SU-DHL-6 (cell line): ENCODE measurements at regions not wholly inside any gene's neighbourhood (a gene's known extent, or its start where the extent isn't known, plus 50 kb on each side); places are given as distances from the start of the nearest gene placed in this dataset.

Experiments used
- H2AFZ ChIP-seq: fragments of 200-600 bp; sonication (generic); 2 replicates; pipeline ENCODE4 v1.6.1; 2014; ENCODE audit warnings: low read depth, mild to moderate bottlenecking, moderate library complexity, mixed read lengths, antibody characterized with exemption, low read length; ENCODE audit not compliant: severe bottlenecking
- H3F3A ChIP-seq: fragments of 200-600 bp; shearing (Covaris generic); 2 replicates; pipeline ENCODE4 v1.6.0; 2016; ENCODE audit warnings: antibody characterized with exemption, mild to moderate bottlenecking; ENCODE audit not compliant: insufficient read depth
- H3K27ac ChIP-seq: fragments of 200-600 bp; sonication (generic); 2 replicates; pipeline ENCODE4 v1.5.1; 2016; ENCODE audit warnings: low read depth, mild to moderate bottlenecking, low read length, moderate library complexity, mixed read lengths
- H3K27me3 ChIP-seq: fragments of 200-600 bp; sonication (generic), shearing (Covaris generic); 2 replicates; pipeline ENCODE4 v1.6.0; 2014; ENCODE audit warnings: mild to moderate bottlenecking, low read length
- H3K36me3 ChIP-seq: fragments of 200-600 bp; sonication (generic); 2 replicates; pipeline ENCODE4 v1.6.1; 2014; ENCODE audit warnings: mild to moderate bottlenecking, low read length, mixed read lengths
- H3K4me2 ChIP-seq: fragments of 300-600, 200-600 bp; shearing (Covaris generic), sonication (generic); 2 replicates; pipeline ENCODE4 v1.6.0; 2014; ENCODE audit warnings: low read length, low read depth, mild to moderate bottlenecking; ENCODE audit not compliant: poor library complexity, severe bottlenecking
- H3K4me3 ChIP-seq: fragments of 200-600 bp; sonication (generic); 2 replicates; pipeline ENCODE4 v1.5.1; 2014; ENCODE audit warnings: antibody characterized with exemption, low read length, mild to moderate bottlenecking, mixed read lengths; ENCODE audit not compliant: insufficient read depth, poor library complexity, severe bottlenecking
- H3K79me2 ChIP-seq: fragments of 200-600 bp; sonication (generic); 2 replicates; pipeline ENCODE4 v1.6.1; 2014; ENCODE audit warnings: mild to moderate bottlenecking, low read length, moderate library complexity; ENCODE audit not compliant: insufficient read depth
- H3K9ac ChIP-seq: fragments of 200-600 bp; sonication (generic); 2 replicates; pipeline ENCODE4 v1.7.0; 2014; ENCODE audit warnings: mild to moderate bottlenecking, low read length
- H3K9me2 ChIP-seq: fragments of 200-600 bp; sonication (generic); replicated peaks from 2 replicates; pipeline ENCODE4 v1.6.1; 2014; ENCODE audit warnings: low read length; ENCODE audit not compliant: insufficient read depth
- H3K9me3 ChIP-seq: fragments of 200-600 bp; sonication (generic); 2 replicates; pipeline ENCODE4 v1.6.1; 2014; ENCODE audit warnings: low read length, mixed read lengths; ENCODE audit not compliant: insufficient read depth
- H4K20me1 ChIP-seq: fragments of 200-600 bp; sonication (generic); 2 replicates; pipeline ENCODE4 v1.6.1; 2014; ENCODE audit warnings: low read depth, mild to moderate bottlenecking, antibody characterized with exemption, low read length, moderate library complexity, mixed read lengths
- EZH2phosphoT487 ChIP-seq: fragments of 200-600 bp; sonication (generic), shearing (Covaris generic); conservative IDR thresholded peaks from 2 replicates; pipeline ENCODE4 v1.6.1; 2018; ENCODE audit warnings: mild to moderate bottlenecking, antibody characterized with exemption, low read length, moderate library complexity, mixed read lengths
- TF ChIP-seq, protein P1 (sequence below): fragments of 200-600 bp; sonication (generic); IDR thresholded peaks from one replicate; pipeline ENCODE4 v1.5.1; 2017; ENCODE audit warnings: antibody characterized with exemption, mild to moderate bottlenecking, low read length, moderate library complexity; ENCODE audit not compliant: insufficient read depth, poor library complexity, severe bottlenecking

DNA sequence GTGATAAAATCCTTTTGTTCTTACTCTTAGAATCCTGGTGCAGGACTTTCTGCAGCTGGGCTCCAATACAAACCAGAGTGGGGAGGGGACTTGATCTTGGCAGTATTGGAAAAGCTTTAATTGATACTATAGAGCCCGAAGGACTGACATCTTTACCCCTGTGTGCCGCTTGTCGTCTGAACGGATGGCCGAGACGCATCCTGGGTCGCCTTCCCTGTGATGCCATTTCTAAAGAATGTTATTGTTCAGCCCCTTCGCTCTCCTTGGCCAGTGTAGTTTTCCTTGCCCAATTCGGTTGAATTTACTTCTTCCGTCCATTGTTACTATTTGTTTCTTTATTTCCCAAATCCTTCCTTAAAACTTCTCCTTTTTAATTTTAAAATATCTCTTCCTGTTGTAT is 80.9 kb downstream of the CLDN34 start:
- no peak for TF ChIP-seq EZH2phosphoT487
- TF ChIP-seq, protein P1, sequence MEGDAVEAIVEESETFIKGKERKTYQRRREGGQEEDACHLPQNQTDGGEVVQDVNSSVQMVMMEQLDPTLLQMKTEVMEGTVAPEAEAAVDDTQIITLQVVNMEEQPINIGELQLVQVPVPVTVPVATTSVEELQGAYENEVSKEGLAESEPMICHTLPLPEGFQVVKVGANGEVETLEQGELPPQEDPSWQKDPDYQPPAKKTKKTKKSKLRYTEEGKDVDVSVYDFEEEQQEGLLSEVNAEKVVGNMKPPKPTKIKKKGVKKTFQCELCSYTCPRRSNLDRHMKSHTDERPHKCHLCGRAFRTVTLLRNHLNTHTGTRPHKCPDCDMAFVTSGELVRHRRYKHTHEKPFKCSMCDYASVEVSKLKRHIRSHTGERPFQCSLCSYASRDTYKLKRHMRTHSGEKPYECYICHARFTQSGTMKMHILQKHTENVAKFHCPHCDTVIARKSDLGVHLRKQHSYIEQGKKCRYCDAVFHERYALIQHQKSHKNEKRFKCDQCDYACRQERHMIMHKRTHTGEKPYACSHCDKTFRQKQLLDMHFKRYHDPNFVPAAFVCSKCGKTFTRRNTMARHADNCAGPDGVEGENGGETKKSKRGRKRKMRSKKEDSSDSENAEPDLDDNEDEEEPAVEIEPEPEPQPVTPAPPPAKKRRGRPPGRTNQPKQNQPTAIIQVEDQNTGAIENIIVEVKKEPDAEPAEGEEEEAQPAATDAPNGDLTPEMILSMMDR: no peak
- Histone ChIP-seq H3K4me2 (no peak overlapping the region), H3K9ac (no peak overlapping the region), H3F3A (0 out of 2 replicates have a peak, but pooled peaks cover 4% of the 10 kb centered on the region), H3K27me3 (no peaks in the 10 kb centered on the region), H3K27ac (no peak overlapping the region), H3K9me2 (no peaks in the 10 kb centered on the region), H3K36me3 (no peaks in the 10 kb centered on the region), H3K4me3 (no peak overlapping the region), H3K79me2 (peaks cover 39% of the 10 kb centered on the region), H3K9me3 (no peaks in the 10 kb centered on the region), H4K20me1 (no peaks in the 10 kb centered on the region), H2AFZ (no peak overlapping the region)

DNA sequence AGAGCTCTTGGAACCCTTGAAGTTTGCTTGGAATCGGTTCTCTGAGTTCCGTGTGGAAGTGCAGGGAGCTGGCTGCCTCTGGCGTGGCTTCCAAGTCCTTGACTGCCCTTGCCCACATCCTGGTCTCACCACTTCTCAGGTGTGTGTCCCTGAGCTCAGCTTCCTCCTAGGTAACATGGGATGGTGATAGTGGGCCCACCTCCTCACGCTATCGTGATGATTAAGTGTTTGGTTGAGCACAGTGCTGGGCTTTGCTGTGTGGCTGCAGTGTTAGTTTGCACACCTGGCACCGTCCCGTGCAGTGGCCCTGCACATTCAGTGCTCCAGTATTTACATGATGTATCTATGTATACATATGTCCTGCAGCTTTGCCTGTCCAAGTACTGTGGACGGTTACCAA is 81.5 kb downstream of the CLDN34 start:
- Histone ChIP-seq H3K36me3 (no peaks in the 10 kb centered on the region), H3F3A (0 out of 2 replicates have a peak, but pooled peaks cover 4% of the 10 kb centered on the region), H2AFZ (no peak overlapping the region), H3K9ac (no peak overlapping the region), H3K79me2 (peaks cover 33% of the 10 kb centered on the region), H3K9me2 (no peaks in the 10 kb centered on the region), H3K4me3 (no peak overlapping the region), H4K20me1 (no peaks in the 10 kb centered on the region), H3K9me3 (no peaks in the 10 kb centered on the region), H3K27me3 (no peaks in the 10 kb centered on the region), H3K27ac (no peak overlapping the region), H3K4me2 (no peak overlapping the region)
- TF ChIP-seq, protein P1: no peak
- TF ChIP-seq EZH2phosphoT487: no peak

DNA sequence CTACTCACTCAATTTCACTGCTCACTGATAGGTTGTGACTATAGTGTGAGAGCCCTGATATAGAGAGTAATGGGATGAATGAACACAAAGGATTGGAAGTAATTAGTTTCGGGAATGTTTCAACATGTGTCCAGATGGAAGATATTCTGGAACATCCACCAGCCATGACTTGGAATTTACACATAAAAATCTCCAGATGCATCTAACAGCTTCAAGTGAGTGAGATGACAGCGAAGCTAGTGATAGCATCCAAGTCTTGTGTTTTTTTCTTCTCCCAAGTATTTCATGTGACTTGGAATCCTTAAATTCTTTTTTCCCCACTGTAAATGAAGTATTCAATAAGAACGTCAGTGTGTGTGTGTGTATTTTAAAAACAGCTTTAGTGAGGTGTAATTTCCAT is 82.1 kb downstream of the CLDN34 start:
- H3K9ac ChIP-seq: no peak overlapping the region
- no peak for TF ChIP-seq EZH2phosphoT487
- TF ChIP-seq, protein P1: no peak
- no peak overlapping the region for H3K27ac ChIP-seq
- H3F3A ChIP-seq: 0 out of 2 replicates have a peak, but pooled peaks cover 4% of the 10 kb centered on the region
- no peaks in the 10 kb centered on the region for H3K9me2 ChIP-seq
- no peak overlapping the region for H3K4me3 ChIP-seq
- no peaks in the 10 kb centered on the region for H4K20me1 ChIP-seq
- H3K9me3 ChIP-seq: no peaks in the 10 kb centered on the region
- H3K27me3 ChIP-seq: no peaks in the 10 kb centered on the region
- H2AFZ ChIP-seq: no peak overlapping the region
- H3K36me3 ChIP-seq: no peaks in the 10 kb centered on the region
- no peak overlapping the region for H3K4me2 ChIP-seq
- peaks cover 29% of the 10 kb centered on the region for H3K79me2 ChIP-seq
